Ectodermal cell (in vitro differentiated cells): ENCODE measurements at regions not wholly inside any gene's neighbourhood (a gene's known extent, or its start where the extent isn't known, plus 50 kb on each side); places are given as distances from the start of the nearest gene placed in this dataset.

ENCODE experiments used
- H3K27ac ChIP-seq: 2 replicates; pipeline ENCODE4 v1.7.0; 2013; ENCODE audit warnings: mild to moderate bottlenecking, low read depth, low read length; ENCODE audit not compliant: insufficient read depth, poor library complexity, severe bottlenecking
- H3K27me3 ChIP-seq: 2 replicates; pipeline ENCODE4 v1.7.0; 2013; ENCODE audit warnings: mild to moderate bottlenecking, low read length; ENCODE audit not compliant: insufficient read depth, control insufficient read depth, poor library complexity, severe bottlenecking
- H3K36me3 ChIP-seq: one replicate; pipeline ENCODE4 v1.7.0; 2013; ENCODE audit warnings: low read length; ENCODE audit not compliant: control insufficient read depth, insufficient read depth
- H3K4me1 ChIP-seq: one replicate; pipeline ENCODE4 v1.7.0; 2013; ENCODE audit warnings: low read length; ENCODE audit not compliant: control insufficient read depth, insufficient read depth
- H3K4me3 ChIP-seq: 2 replicates; pipeline ENCODE4 v1.7.0; 2013; ENCODE audit warnings: low read depth, low read length, control low read depth; ENCODE audit not compliant: insufficient read depth
- H3K9me3 ChIP-seq: 2 replicates; pipeline ENCODE4 v1.7.0; 2013; ENCODE audit warnings: mild to moderate bottlenecking, low read length, moderate library complexity; ENCODE audit not compliant: control insufficient read depth
- WGBS, 2 experiments: methylation state at CpG; one replicate each; pipeline ENCODE4 v1.1.7; 2013; ENCODE audit warnings: missing lambda C conversion rate in 2 of 2; 5-methylcytosine and 5-hydroxymethylcytosine counted together

DNA sequence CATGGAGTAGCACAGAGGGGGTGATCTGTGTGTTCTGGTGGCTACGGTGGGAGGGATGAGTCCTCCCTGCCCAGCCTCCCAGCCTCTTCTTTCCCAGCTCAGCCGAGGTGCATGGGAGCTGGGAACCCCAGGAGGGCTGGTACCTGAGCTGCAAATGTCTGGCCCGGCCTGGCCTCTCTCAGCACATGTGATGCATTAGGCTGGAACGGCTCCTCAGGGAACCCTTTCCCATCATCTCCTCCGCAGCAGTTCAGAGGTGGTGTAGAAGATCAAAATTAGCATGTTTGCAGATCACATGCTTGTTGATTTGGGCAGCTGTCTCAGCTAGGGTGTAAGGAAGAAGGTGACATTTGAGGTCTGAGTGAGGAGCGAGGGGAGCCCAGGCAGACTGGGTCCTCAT is 126.6 kb downstream of the EMX2 start:
- Histone ChIP-seq H3K4me1 (peaks cover 4% of the 10 kb centered on the region), H3K27ac (no peak overlapping the region), H3K27me3 (no peaks in the 10 kb centered on the region), H3K9me3 (no peaks in the 10 kb centered on the region), H3K36me3 (no peaks in the 10 kb centered on the region), H3K4me3 (no peak overlapping the region)
- WGBS, 2 experiments: 92 to 95% methylated on average over 6 of the region's 6 CpGs

DNA sequence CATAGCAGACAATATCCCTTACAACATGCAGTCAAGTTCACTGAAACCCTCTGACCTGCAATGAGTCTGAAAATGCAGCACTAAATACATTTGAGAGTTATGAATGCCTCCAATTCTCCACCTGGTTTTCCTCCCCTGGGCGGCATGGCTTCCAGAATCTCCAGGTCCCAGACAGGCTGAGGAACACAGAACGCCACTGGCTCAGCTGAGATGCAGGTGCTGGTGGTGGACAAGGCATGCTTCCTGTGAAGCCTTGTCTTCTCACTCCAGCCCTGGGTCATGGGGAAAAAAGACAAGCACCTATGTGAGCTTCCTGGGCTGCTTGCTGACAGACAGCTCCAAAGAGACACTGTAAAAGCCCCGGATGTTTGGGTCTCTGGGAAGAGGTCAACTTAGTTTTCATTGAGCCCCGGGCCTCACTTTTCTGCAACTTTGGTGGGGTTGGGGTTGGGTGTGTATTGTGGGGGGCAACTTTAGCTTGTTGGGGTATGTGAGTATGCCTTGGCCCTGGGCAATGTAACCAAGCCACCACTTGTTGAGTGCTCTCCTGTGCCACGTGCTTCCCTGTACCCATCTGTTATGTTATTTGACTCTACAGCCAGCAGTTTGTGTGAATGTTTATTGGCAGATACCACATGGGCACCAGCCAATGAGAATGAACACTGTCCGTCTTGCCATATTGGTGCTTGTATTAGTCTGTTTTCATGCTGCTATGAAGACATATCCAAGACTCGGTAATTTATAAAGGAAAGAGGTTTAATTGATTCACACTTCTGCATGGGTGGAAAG is 127.8 kb downstream of the EMX2 start:
- Histone ChIP-seq H3K27me3 (no peaks in the 10 kb centered on the region), H3K36me3 (no peaks in the 10 kb centered on the region), H3K9me3 (no peaks in the 10 kb centered on the region), H3K4me1 (peaks cover 10% of the 10 kb centered on the region), H3K27ac (no peak overlapping the region), H3K4me3 (no peak overlapping the region)
- WGBS, 2 experiments: 92 to 94% methylated on average over 7 of the region's 7 CpGs

DNA sequence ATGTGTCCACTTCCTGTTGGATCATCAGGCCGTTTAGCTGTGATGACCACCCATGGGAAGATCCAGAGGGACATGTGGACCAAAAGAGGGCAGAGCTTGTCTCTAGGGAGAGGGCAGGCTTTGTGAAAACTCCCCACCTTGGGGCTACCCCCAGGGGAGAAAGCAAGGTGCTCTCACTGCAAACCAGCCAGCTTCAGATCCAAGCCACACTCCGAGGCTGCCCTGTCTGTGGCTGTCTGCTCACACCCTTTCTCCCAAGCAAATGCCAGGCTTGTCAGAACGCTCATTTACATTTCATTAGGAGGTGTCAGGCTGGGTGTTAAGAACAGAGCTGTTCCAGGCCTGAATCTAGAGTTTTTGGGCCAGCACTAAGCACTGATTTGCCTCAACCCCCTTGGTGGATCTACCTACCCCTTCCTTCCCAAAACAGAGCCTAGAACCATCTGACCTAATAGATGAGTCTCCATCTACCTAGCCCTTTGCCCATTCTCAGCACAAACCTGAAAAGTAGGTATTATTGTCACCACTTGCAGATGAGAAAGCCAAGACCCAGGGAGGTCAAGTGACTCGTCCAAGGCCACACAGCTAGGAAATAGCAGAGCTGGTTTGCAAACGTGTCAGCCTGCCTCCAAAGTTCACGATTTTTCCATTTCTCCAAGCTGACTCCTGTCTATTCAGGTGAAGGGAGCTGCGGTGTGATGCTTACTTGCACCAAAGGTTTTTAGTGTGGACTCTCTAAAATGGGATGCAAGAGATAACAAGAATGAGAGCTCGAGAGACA is 130.9 kb downstream of the EMX2 start:
- Histone ChIP-seq H3K4me3 (no peak overlapping the region), H3K36me3 (no peaks in the 10 kb centered on the region), H3K4me1 (peaks cover 10% of the 10 kb centered on the region), H3K9me3 (no peaks in the 10 kb centered on the region), H3K27me3 (no peaks in the 10 kb centered on the region), H3K27ac (no peak overlapping the region)
- 85 to 87% methylated on average over 8 of the region's 8 CpGs for WGBS, 2 experiments

GRCh38 chr10:117674201-117674600 is 131.7 kb downstream of the EMX2 start:
- Histone ChIP-seq H3K9me3 (no peaks in the 10 kb centered on the region), H3K27me3 (no peaks in the 10 kb centered on the region), H3K4me1 (peaks cover 10% of the 10 kb centered on the region), H3K36me3 (no peaks in the 10 kb centered on the region), H3K27ac (no peak overlapping the region), H3K4me3 (no peak overlapping the region)
- WGBS, 2 experiments: 69 to 75% methylated on average over 7 of the region's 7 CpGs

GRCh38 chr10:117674646-117675045 is 132.1 kb downstream of the EMX2 start:
- WGBS, 2 experiments: 91 to 98% methylated on average over 6 of the region's 6 CpGs
- H3K36me3 ChIP-seq: no peaks in the 10 kb centered on the region
- H3K27me3 ChIP-seq: no peaks in the 10 kb centered on the region
- H3K9me3 ChIP-seq: no peaks in the 10 kb centered on the region
- no peak overlapping the region for H3K27ac ChIP-seq
- no peak overlapping the region for H3K4me3 ChIP-seq
- H3K4me1 ChIP-seq: peaks cover 10% of the 10 kb centered on the region

- 86% methylated on average over 15 of the region's 15 CpGs for WGBS, 2 experiments
- H3K9me3 ChIP-seq: no peaks in the 10 kb centered on the region
- no peak overlapping the region for H3K27ac ChIP-seq
- H3K27me3 ChIP-seq: no peaks in the 10 kb centered on the region
- no peaks in the 10 kb centered on the region for H3K36me3 ChIP-seq
- no peak overlapping the region for H3K4me3 ChIP-seq
- H3K4me1 ChIP-seq: peaks cover 10% of the 10 kb centered on the region
Observed at GRCh38 chr10:117675514-117676055, 133.0 kb downstream of the EMX2 start.

- H3K4me1 ChIP-seq: peaks cover 10% of the 10 kb centered on the region
- H3K36me3 ChIP-seq: no peaks in the 10 kb centered on the region
- 78 to 79% methylated on average over 7 of the region's 7 CpGs for WGBS, 2 experiments
- H3K27me3 ChIP-seq: no peaks in the 10 kb centered on the region
- no peaks in the 10 kb centered on the region for H3K9me3 ChIP-seq
- H3K27ac ChIP-seq: no peak overlapping the region
- H3K4me3 ChIP-seq: no peak overlapping the region
Observed at GRCh38 chr10:117677239-117677638, 134.7 kb downstream of the EMX2 start.

DNA sequence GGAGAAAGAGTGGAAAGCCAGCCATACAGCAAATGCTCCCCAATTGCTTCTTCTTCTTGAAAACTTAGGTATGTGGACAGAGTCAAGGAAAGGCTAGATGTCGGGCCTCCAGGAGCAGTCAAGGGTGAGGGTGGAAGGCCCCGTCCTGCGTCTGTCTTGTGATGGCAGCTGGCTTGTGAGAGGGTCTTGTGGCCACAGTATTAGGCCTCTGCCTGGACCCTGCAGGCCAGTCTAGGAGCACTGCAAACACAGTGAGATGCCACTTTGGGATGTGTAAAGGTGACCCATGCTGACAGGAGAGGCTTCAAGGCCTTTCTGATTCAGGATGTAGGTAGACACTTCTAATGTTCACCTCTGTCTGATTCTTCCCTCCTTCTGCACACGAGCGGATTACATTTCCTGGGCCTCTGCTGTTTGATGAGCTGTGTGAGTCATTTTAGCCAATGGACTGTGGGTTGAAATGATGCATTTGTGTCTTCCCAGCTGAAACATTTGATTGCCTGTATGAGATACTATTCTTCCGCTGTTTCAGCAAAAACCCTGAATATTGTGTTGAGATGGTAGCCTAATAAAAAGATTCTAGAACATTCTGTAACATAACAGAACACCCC is 135.4 kb downstream of the EMX2 start:
- H3K36me3 ChIP-seq: no peaks in the 10 kb centered on the region
- H3K9me3 ChIP-seq: no peaks in the 10 kb centered on the region
- no peak overlapping the region for H3K4me3 ChIP-seq
- no peak overlapping the region for H3K27ac ChIP-seq
- H3K27me3 ChIP-seq: no peaks in the 10 kb centered on the region
- H3K4me1 ChIP-seq: peaks cover 8% of the 10 kb centered on the region
- WGBS, 2 experiments: 92 to 97% methylated on average over 5 to 6 of the region's 6 CpGs

GRCh38 chr10:117680601-117681000 is 138.1 kb downstream of the EMX2 start:
- Histone ChIP-seq H3K36me3 (no peaks in the 10 kb centered on the region), H3K27me3 (no peaks in the 10 kb centered on the region), H3K4me3 (no peak overlapping the region), H3K4me1 (no peaks in the 10 kb centered on the region), H3K9me3 (no peaks in the 10 kb centered on the region), H3K27ac (no peak overlapping the region)
- WGBS, 2 experiments: 94 to 100% methylated on average over 2 of the region's 2 CpGs

GRCh38 chr10:117681104-117681503 is 138.6 kb downstream of the EMX2 start:
- H3K4me1 ChIP-seq: no peaks in the 10 kb centered on the region
- H3K27ac ChIP-seq: no peak overlapping the region
- 99 to 100% methylated on average over 2 to 3 of the region's 3 CpGs for WGBS, 2 experiments
- no peak overlapping the region for H3K4me3 ChIP-seq
- no peaks in the 10 kb centered on the region for H3K9me3 ChIP-seq
- no peaks in the 10 kb centered on the region for H3K36me3 ChIP-seq
- no peaks in the 10 kb centered on the region for H3K27me3 ChIP-seq
